SK-N-SH treated with all-trans-retinoic acid at 6 μM for 48 hours (cell line): ENCODE measurements at regions not wholly inside any gene's neighbourhood (a gene's known extent, or its start where the extent isn't known, plus 50 kb on each side); places are given as distances from the start of the nearest gene placed in this dataset.

ENCODE experiments used
- OSR1 ChIP-seq: fragments of 250-450 bp; sonication (Bioruptor Pico); IDR thresholded peaks from 2 replicates; pipeline ENCODE4 v1.8.0; 2022; ENCODE audit warnings: moderate library complexity, mild to moderate bottlenecking, inconsistent platforms
- PATZ1 ChIP-seq: fragments of 250-450 bp; sonication (Bioruptor Pico); IDR thresholded peaks from 2 replicates; pipeline ENCODE4 v1.8.0; 2020; ENCODE audit warnings: mild to moderate bottlenecking, moderate library complexity, borderline replicate concordance
- TCF4 ChIP-seq: fragments of 250-450 bp; sonication (Bioruptor Pico); IDR thresholded peaks from 2 replicates; pipeline ENCODE4 v1.8.0; 2021; ENCODE audit warnings: mild to moderate bottlenecking, moderate library complexity, borderline replicate concordance

DNA sequence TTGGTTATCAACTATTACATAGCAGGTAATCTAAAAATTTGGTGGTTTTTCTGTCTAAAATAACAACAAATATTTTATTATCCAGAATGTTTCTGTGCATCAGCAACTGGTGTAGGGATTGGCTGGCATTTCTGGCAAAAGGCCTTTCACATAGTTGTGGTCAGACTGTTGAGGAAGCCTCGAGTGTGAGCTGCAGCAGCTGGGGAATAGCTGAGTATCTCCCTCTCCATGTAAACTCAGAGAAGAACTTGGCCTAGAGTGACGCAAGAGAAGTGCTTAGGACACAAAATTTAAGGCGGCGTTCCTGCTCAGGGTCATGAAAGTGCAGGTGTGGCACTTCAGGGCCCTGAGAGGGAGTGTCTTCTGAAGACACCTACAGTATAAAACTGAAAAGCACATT, 558.9 kb downstream of the SPOCK3 start:
- no peak for TF ChIP-seq OSR1 (CRISPR knock-in tag)
- no peak for TF ChIP-seq PATZ1
- TF ChIP-seq TCF4 (CRISPR knock-in tag) = no peak
